ENCODE measurements at regions not wholly inside any gene's neighbourhood (a gene's known extent, or its start where the extent isn't known, plus 50 kb on each side); places are given as distances from the start of the nearest gene placed in this dataset.

GRCh38 chr7:42856605-42856987 lies 55.3 kb downstream of the C7orf25 start:
- TF ChIP-seq CTCF (IDR thresholded peaks at IDR 0.05) (no peak), POLR2A (IDR thresholded peaks at IDR 0.05) (no peak)

Data from heart left ventricle (tissue), 13 donors.